Anterior cingulate cortex (tissue), 58 donors: ENCODE measurements at regions not wholly inside any gene's neighbourhood (a gene's known extent, or its start where the extent isn't known, plus 50 kb on each side); places are given as distances from the start of the nearest gene placed in this dataset.
"Not testable (repeated sequence)": the region's sequence is repeated elsewhere in the genome, so short reads cannot be mapped to it uniquely, and the experiment has no call there.

Experiments
- DNase-seq, 58 donors: peaks; one replicate each; lab custom pipeline; 2025; lab: John Stamatoyannopoulos, UW

DNA sequence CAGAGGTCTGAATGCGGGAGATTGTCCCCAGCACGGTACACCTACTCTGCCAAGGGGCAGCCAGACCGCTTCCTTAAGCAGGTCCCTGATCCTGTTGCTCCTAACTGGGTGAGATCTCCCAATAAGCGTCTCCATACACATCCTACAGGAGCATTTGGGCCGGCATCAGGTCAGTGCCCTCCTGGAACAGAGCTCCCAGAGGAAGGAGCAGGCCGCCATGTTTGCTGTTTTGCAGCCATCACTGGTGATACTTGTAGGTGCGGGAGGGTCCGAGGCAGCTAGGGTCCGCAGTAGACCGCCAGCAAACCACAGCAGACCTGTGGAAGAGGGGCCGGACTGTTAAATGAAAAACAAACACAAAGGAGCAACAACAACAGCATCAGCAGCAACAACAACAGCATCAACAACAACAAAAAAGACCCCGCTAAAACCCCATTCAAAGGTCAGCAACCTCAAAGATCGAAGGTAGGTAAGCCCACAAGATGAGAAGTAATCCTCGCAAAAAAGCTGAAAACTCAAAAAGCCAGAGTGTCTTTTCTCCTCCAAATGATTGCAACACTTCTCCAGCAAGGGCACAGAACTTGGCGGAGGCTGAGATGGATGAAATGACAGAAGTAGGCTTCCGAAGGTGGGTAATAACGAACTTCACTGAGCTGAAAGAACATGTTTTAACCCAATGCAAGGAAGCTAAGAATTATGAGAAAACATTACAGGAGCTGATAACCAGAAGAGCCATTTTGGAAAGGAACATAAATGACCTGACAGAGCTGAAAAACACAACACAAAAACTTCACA is 79.0 kb upstream of the CDH7 start:
- peak in 1 of 58 donors; percentile 2 for DNase-seq

DNA sequence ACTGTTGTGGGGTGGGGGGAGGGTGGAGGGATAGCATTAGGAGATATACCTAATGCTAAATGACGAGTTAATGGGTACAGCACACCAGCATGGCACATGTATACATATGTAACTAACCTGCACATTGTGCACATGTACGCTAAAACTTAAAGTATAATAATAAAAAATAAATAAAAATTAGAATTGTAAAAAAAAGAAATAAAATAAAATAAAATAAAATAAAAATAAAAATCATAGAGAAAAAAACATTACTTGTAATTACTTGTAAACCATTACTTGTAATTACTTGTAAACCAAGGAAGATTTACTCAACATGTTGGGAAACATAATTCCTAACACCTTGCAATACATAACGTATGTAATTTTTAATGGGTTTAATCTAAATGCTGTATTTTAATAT is 80.7 kb upstream of the CDH7 start:
- not testable (repeated sequence) for DNase-seq

DNA sequence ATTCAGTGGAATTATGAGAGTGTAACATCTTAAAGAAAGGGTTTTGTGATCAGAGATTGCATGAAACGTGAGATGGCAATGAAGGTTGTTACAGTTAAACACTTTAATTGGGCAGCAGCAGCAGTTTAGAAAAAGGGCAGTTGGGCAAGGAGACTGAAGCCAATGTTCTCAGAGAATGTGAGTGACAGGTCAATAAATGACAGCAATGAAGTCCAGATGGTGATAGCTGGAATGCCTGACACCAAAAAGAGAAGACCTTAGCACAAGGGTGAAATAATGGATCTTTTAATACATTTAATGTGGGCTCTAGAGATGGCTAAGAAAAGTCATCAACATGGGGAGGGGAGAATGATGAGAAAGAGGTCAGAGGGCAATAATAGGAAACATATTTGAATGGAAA is 89.4 kb upstream of the CDH7 start:
- no peak for DNase-seq

DNA sequence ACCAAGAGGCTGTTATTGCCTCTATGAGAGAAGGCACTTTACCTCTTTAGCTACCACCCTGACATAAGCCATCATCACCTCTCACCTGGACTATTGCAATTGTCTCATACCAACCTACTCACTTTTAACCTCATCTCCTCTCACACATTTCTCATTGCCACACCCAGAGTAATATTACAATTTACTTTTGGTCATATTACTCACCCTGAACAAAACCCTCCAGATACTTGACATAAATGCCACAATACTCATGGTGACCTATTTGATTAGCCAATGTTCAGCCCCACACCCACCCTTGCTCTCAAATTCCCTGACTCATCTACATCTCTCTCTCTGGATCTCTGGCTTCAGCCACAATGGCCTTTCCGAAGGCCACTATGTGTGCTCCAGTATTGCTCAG is 90.9 kb upstream of the CDH7 start:
- no peak for DNase-seq

DNA sequence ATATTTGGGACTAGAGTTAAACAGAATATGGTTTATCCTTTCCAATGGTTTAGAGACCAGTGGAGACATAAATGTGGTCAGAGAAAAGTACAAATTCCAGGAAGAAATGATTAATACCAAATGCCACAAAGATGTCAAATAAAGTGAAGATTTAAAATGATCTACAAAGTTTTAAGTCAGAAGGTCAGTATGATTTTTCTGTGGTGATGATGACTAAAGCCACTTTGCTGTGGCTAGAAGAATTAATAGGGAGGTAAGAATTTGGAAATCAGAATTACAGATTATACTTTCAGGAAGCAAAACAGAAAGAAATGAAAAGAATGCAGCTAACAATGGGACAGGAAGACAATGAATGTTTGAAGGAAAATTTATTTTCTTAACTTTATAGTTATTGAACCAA is 91.5 kb upstream of the CDH7 start:
- DNase-seq = no peak

DNA sequence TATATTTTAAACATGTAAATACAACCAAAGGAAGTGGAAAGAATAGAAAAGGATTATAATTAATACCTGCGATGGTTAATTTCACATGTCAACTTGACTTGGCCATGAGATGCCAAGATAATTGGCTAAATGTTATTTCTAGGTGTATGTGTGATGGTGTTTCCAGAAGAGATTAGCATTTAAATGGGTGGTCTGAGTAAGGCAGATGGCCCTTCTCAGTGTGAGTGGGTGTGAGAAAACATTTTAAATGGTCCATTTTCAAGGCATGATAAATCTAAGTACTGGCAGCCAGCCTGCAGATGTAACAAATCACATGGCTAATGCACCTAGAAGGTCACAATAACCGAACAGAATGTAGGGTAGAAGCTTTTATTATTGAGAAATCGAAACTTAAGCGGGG is 99.6 kb upstream of the CDH7 start:
- DNase-seq = no peak

DNA sequence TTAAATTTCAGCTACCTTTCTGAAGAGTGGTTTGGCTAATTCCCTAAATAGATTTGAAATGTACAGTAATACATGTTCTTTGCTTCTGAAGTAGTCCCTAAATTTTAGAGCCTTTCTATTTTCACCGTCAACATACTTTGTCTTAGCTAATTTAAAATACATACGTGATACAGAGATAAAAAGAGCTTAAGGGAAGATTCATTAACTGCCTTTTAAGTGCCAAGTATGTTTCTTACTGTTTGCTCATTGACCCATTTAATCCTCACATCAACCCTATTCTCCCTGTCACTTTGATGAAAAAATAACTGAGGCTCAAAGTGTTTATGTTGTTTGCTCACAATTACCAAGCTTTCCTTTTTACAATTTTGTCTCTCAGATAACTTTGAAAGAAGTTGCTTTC is 118.6 kb upstream of the CDH7 start:
- no peak for DNase-seq

DNA sequence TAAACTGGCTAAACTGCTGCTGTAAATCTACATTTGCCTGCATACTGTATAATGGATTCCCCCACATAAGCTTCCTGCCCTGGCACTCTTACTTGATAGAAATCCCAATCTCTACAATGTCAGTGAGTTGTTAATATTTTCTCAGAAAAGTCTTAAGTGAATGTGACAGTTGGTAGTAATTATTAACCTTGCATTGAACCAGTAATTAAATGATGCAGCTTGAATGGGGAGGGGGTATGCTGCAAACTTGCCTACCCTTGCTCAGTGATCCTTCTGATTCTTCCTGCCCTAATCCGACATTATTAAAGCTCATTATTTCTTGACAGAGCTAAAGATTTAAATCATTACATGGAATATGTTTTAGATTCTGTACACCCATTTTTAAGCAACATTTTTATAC is 119.0 kb upstream of the CDH7 start:
- DNase-seq = no peak

DNA sequence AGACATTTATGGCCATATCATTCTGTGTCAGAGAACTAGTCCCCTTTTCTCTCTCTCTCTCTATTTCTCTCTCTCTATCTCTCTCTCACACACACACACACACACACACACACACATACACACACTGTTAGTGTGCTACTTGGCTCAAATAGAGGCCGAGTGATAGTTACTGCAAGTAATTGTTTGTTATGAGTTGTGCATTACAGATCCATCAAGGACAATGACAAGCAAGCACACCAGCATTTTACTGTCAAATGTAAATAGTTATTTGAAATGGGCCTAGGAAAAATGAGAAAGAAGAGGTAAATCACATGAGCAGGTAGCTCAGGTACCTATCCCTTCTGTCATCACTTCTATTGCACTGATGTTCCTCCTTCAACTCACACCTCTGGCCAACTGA is 122.4 kb upstream of the CDH7 start:
- DNase-seq = no peak

DNA sequence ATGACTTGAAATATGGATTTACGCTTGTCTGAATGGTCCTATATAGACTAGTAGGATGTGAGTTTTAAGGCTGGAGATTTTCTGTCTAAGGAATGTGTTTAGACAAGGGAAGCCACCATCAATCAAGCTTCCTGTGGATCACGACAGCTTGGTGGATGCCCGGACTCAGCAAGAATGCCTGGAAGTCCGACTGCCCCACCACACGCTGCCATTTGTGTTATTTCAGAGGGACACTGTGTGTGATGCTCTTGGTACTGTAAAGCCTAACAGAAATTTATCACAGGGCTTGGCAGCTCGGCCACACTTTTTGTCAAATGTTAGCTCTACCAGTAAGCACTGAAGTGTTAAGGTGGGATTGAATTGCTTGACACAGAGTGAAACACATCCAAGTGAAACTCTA is 127.1 kb upstream of the CDH7 start:
- no peak for DNase-seq

DNA sequence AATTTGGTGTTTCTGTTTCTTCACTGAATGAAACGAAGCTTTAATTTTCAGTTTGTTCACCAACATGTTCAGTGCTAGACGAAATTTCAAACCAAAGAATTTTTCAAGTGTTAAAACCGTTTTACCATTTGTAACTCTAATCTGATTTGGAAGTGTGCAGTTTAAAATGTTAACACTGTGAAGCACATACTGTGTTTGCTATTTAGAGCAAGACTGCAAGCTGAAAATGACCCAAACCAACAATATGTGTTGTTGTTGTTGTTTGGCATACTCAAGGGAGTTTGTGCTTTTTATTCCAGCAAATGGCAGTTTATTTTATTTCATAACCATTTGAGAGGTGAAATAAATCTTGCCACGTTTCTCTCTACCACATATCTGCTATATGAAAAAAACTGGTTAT is 128.4 kb upstream of the CDH7 start:
- no peak for DNase-seq

DNA sequence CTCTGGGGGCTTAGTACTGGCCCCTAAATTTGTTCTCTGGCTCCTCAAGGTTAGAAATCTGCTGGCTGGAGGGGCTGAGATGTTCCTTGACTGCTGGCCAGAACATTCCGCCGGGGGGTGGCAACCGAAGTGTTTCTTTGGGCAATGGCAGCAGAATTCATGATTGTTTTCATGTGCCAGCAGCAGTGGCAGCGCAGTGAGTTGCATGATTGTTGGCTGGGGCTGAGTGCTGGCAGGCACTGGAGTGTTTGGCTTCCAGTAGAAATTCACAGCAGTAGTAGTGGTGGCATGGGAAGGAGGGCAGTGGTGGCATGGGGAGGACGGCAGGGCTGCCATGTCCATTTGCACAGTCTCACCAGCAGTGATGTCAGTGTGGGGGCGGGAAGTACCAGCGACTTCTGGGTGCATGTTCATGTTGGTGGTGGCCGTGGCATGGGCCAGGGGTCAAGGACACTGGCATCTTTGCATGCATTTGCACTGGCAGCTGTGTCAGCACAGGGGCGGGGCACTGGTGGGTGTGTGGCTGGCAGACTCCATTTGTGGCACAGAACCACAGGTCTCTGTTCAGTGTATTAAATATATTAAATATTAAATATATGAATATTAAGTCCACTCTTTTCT is 130.6 kb upstream of the CDH7 start:
- DNase-seq = peak in 17 of 58 donors; percentile 2 to 33 (median 9)

DNA sequence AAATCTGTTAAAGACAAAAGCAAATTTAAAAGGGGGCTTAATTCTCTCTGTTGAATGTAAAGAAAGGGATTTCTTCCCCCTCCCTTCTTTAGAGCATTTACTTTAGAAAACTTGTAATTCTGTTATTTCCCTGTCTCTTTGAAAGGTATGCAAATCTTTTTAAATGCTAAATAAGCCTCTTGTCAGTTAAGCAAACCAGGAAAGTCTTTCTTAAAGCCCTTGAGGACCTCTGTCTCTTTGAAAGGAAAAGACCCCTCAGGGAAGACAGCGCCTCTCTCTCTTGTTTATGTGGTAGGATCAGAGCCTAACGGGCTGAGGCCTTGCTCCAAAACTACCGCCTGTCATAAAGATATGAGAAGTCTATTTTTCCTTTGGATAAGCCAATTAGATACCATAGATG is 139.9 kb upstream of the CDH7 start:
- DNase-seq = no peak

DNA sequence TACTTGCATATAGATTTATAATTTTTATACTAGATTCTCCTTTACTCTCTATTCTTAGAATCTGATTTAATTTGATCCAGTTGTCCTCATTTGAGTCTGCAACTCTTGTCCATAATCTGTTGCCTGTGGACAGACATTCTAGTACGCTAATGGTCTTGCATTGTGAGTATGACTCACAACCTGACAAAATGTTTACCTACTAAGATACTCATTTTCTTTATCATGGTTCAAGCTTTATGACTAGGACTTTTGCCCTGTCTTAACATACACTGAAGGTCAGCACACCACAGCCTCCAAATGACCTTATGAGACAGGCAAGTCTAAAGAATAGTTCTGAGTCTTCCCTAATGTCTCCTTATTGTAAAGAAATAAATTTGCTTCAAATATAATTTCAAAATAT is 142.3 kb upstream of the CDH7 start:
- no peak for DNase-seq

DNA sequence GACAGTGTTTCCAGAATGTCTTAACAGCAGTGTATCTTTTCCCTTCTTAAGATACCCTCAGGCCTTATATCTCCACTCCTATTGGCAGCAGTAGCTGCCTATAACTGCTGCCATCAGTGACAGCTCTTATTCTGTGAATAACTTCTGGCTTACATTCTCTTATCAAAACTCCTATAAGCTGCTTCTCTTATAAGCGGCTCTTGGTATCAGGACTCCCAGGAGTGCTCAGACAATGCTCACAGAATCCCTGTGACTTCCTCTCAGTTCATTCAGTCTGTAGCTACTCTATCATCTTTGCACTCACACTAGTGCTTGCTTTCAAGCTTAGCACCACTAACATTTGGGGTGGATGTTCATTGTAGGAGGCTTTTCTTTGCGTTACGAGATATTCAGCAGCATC is 143.7 kb upstream of the CDH7 start:
- no peak for DNase-seq

DNA sequence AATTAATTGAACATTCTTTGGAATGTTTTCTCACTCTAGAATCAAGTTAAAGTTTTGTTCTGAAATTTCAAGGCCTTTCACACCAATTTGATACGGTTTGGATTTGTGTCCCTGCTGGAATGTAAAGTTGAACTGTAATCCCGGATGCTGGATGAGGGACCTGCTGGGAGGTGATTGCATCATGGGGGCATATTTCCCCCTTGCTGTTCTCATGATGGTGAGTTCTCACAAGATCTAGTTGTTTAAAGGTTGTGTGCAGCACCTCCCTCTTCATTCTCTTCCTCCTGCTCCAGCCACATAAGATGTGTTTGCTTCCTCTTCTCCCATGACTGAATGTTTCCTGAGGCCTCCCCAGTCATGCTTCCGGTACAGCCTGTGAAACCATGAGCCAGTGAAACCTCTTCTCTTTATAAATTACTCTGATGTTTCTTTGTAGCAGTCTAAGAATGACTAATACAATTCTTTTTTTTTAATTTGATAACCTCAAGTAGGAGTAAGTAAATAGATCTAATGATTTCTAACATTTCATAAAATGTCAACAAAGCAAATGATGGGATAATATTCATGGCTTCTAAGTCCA is 144.2 kb upstream of the CDH7 start:
- DNase-seq = no peak

DNA sequence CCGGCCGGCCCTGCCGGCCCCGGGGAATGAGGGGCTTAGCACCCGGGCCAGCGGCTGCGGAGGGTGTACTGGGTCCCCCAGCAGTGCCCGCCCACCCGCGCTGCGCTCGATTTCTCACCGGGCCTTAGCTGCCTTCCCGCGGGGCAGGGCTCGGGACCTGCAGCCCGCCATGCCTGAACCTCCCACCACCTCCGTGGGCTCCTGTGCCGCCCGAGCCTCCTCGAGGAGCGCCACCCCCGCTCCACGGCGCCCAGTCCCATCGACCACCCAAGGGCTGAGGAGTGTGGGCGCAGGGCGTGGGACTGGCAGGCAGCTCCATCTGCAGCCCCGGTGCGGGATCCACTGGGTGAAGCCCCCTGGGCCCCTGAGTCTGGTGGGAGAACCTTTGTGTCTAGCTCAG is 145.5 kb upstream of the CDH7 start:
- not testable (repeated sequence) for DNase-seq

DNA sequence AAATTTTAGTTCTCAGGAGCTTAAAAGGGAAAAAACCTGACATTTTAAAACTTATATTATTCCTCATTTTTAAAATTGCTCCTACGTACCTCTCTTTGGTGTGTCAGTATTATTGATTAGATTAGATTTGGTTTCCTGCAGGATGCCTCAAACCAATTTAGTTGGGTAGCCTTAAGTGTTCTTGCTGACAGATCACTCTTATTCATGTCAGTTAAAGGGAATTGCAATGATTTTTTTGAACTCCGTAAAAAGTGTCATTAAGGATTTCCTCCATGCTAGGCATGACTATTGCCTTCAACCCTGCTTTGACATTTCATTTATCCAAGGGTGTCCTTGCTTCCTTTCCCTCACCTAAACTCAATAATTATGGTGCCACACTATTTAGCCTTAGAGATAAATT is 149.0 kb upstream of the CDH7 start:
- DNase-seq = no peak

DNA sequence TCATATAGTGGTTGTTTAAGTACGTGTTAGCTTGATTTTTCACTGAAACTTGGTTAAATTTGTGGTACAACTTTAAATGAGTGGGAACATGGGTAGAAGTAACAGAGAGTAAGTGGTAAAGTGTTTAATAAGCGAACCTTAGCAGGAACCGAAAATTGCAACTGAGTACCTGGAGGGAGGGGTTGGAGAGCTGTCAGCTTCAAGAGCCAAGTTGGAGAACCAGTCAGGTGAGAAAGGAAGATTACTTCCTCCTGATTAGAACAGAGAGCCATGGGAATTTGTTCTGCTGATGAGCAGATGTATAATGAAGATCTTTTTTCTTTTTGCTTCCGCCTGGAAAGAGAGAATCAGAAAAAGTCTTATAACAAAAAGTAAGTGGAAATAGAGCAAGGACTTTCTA is 158.4 kb upstream of the CDH7 start:
- DNase-seq = no peak

DNA sequence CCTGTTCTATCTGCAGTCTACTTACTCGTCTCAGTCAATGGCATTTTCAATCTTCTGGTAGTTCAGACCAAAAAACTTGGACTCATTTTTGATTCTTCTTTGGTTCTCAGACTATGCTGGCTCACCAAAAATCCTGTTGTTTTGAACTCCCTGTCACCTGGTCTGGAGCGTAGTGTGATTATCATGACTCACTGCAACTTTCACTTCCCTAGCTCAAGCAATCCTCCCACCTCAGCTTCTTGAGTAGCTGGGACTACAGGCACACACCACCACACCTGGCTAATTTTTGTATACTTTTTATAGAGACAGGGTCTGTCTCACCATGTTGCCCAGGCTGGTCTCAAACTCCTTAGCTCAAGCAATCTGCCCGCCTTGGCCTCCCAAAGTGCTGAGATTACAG is 163.3 kb upstream of the CDH7 start:
- no peak for DNase-seq

DNA sequence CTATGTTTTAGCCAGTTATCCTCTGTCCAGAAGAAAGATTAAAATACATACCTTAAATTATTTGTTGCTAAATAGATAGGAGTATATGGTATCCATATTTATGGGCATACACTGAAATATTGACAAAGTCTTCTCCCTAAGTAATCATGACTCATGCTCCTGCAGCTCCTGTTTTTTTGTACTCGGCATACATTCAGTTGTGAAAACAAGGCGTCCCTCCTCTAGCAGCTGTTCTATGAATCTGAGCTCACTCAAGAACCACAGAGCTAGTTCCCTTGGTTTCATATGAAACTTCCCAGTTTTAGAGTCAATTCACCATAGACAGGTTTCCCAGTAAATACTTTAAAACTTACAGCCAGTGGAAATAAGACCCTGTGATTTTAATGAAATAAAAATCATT is 168.7 kb upstream of the CDH7 start:
- not testable (repeated sequence) for DNase-seq

DNA sequence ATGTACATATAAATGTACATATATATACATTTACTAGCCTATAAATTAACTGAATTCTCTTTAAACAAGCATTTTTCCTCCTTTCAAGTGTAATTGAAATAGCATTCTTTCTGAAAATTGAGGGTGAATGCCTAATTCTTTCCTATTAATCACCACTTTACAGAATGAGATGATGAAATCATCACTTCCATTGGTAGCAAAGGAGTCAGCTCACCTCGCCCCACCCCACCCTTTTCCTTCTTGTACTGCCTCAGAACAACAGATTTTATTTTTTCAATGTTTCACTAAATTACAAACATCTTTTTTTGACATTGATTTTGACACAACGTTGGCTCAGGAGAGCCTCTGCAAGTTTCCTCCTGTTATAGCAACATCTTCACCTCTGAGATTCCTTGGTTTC is 181.9 kb upstream of the CDH7 start:
- no peak for DNase-seq
